ENCODE measurements at regions not wholly inside any gene's neighbourhood (a gene's known extent, or its start where the extent isn't known, plus 50 kb on each side); places are given as distances from the start of the nearest gene placed in this dataset.

- no peak overlapping the region for H3K56ac ChIP-seq (ENCODE audit: insufficient read length, low read depth, low read length)
- H3K23ac ChIP-seq (ENCODE audit: insufficient read length, low read depth, low read length) = no peak overlapping the region
- H3K4me1 ChIP-seq (ENCODE audit: insufficient read depth, low read length) = no peaks in the 10 kb centered on the region
- no peaks in the 10 kb centered on the region for H3K9me3 Mint-ChIP-seq
- H3K79me1 ChIP-seq (ENCODE audit: insufficient read depth, low read depth, low read length, poor library complexity, severe bottlenecking) = no peaks in the 10 kb centered on the region
- H2BK120ac ChIP-seq (ENCODE audit: low read depth, low read length, poor library complexity, severe bottlenecking) = no peak overlapping the region
- H2BK5ac ChIP-seq (ENCODE audit: insufficient read length, low read length) = no peak overlapping the region
- H4K5ac ChIP-seq (ENCODE audit: insufficient read length, low read depth, low read length) = no peak overlapping the region
- H3K23me2 ChIP-seq (ENCODE audit: insufficient read length, low read depth, low read length, poor library complexity, severe bottlenecking) = no peaks in the 10 kb centered on the region
- no peak overlapping the region for H3K14ac ChIP-seq (ENCODE audit: insufficient read depth, low read length)
- H3K4me2 ChIP-seq (ENCODE audit: insufficient read depth, insufficient read length, low read length) = no peak overlapping the region
- no peak overlapping the region for H2AK5ac ChIP-seq (ENCODE audit: insufficient read length, low read length)
- H4K8ac ChIP-seq (replicated peaks; ENCODE audit: insufficient read length, low read depth, low read length) = no peak overlapping the region
- H3K18ac ChIP-seq (ENCODE audit: insufficient read length, low read depth, low read length) = no peak overlapping the region
- H2AFZ ChIP-seq (ENCODE audit: low read length) = no peak overlapping the region
- peaks cover 8% of the 10 kb centered on the region; the same call in 1 of the 2 replicates for H3K27me3 Mint-ChIP-seq (ENCODE audit: low read depth)
- TF ChIP-seq, protein P1, sequence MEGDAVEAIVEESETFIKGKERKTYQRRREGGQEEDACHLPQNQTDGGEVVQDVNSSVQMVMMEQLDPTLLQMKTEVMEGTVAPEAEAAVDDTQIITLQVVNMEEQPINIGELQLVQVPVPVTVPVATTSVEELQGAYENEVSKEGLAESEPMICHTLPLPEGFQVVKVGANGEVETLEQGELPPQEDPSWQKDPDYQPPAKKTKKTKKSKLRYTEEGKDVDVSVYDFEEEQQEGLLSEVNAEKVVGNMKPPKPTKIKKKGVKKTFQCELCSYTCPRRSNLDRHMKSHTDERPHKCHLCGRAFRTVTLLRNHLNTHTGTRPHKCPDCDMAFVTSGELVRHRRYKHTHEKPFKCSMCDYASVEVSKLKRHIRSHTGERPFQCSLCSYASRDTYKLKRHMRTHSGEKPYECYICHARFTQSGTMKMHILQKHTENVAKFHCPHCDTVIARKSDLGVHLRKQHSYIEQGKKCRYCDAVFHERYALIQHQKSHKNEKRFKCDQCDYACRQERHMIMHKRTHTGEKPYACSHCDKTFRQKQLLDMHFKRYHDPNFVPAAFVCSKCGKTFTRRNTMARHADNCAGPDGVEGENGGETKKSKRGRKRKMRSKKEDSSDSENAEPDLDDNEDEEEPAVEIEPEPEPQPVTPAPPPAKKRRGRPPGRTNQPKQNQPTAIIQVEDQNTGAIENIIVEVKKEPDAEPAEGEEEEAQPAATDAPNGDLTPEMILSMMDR (conservative IDR thresholded peaks at IDR 0.05) = no peak
- H3K27me3 ChIP-seq (ENCODE audit: insufficient read depth, low read length) = no peaks in the 10 kb centered on the region
- no CpG with 5 or more reads among the region's 4 CpGs for WGBS (ENCODE audit: extremely low coverage, insufficient read length, low lambda C conversion rate)
- no peak overlapping the region for H4K91ac ChIP-seq (ENCODE audit: insufficient read length, low read depth, low read length)
- no peak overlapping the region for H2BK12ac ChIP-seq (ENCODE audit: insufficient read length, low read depth, low read length)
- no peaks in the 10 kb centered on the region for H3K79me2 ChIP-seq (ENCODE audit: insufficient read depth, low read length)
- no peak overlapping the region for H3K27ac ChIP-seq (ENCODE audit: insufficient read length, low read depth, low read length)
- DNase-seq = no peak
- no peak overlapping the region for H3K27ac Mint-ChIP-seq
- no peaks in the 10 kb centered on the region for H3K4me1 Mint-ChIP-seq
- no peak overlapping the region for H3T11ph ChIP-seq (ENCODE audit: low read length)
- H3K9ac ChIP-seq (ENCODE audit: extremely low read depth, insufficient read length, low read length) = no peak overlapping the region
- H4K20me1 ChIP-seq (ENCODE audit: control insufficient read depth, insufficient read depth, insufficient read length) = no peaks in the 10 kb centered on the region
- no peak overlapping the region for H3K4ac ChIP-seq (ENCODE audit: low read depth, low read length)
- H2BK15ac ChIP-seq (ENCODE audit: low read depth, low read length) = no peak overlapping the region
- no peak overlapping the region for H3K4me3 Mint-ChIP-seq
- no peaks in the 10 kb centered on the region for H3K9me3 ChIP-seq (ENCODE audit: control insufficient read depth, low read depth, low read length)
- H2BK20ac ChIP-seq (ENCODE audit: low read depth, low read length, poor library complexity, severe bottlenecking) = no peak overlapping the region
- no peaks in the 10 kb centered on the region; a peak in 1 of 7 replicates for H3K36me3 Mint-ChIP-seq (ENCODE audit: insufficient read depth in 1 of 3, low read depth in 3 of 3)
These were observed 58.7 kb upstream of the GADD45A start for GRCh38 chr1:67626090-67626860.

All from H9 (cell line).